Astrocyte (in vitro differentiated cells and primary cell): ENCODE measurements at regions not wholly inside any gene's neighbourhood (a gene's known extent, or its start where the extent isn't known, plus 50 kb on each side); places are given as distances from the start of the nearest gene placed in this dataset.

Source experiments
- DNase-seq: peaks from one replicate; pipeline ENCODE4 v3.0.0-alpha.2; 2010; ENCODE audit warnings: low read depth
- FAIRE-seq: peaks from 2 replicates; lab custom pipeline; 2011; peaks lifted over from hg19 to GRCh38; lab: Jason Lieb, UNC
- H2AFZ ChIP-seq: 2 replicates; pipeline ENCODE4 v1.6.0; 2012; ENCODE audit warnings: low read depth, low read length, inconsistent platforms
- H3K27ac ChIP-seq: 2 replicates; pipeline ENCODE4 v1.5.1; 2011; ENCODE audit warnings: low read depth, low read length, inconsistent platforms
- H3K27me3 ChIP-seq: 2 replicates; pipeline ENCODE4 v1.6.0; 2011; ENCODE audit warnings: low read length, inconsistent platforms; ENCODE audit not compliant: insufficient read depth
- H3K36me3 ChIP-seq: 2 replicates; pipeline ENCODE4 v1.5.1; 2011; ENCODE audit warnings: low read length, inconsistent platforms; ENCODE audit not compliant: insufficient read depth
- H3K4me1 ChIP-seq: 2 replicates; pipeline ENCODE4 v1.5.1; 2011; ENCODE audit warnings: low read length, inconsistent platforms; ENCODE audit not compliant: insufficient read depth
- H3K4me2 ChIP-seq: 2 replicates; pipeline ENCODE4 v1.6.0; 2012; ENCODE audit warnings: low read length, inconsistent platforms
- H3K4me3 ChIP-seq: 2 replicates; pipeline ENCODE4 v1.5.1; 2011; ENCODE audit warnings: low read depth, mild to moderate bottlenecking, low read length, inconsistent platforms; ENCODE audit not compliant: insufficient read depth
- H3K79me2 ChIP-seq: 2 replicates; pipeline ENCODE4 v1.6.0; 2012; ENCODE audit warnings: mild to moderate bottlenecking, low read length, inconsistent platforms; ENCODE audit not compliant: insufficient read depth
- H3K9ac ChIP-seq: 2 replicates; pipeline ENCODE4 v1.6.0; 2012; ENCODE audit warnings: mild to moderate bottlenecking, low read length, inconsistent platforms
- H3K9me3 ChIP-seq: 2 replicates; pipeline ENCODE4 v1.5.1; 2012; ENCODE audit warnings: low read depth, mild to moderate bottlenecking, low read length, inconsistent platforms; ENCODE audit not compliant: insufficient read depth
- H4K20me1 ChIP-seq: 2 replicates; pipeline ENCODE4 v1.6.0; 2012; ENCODE audit warnings: low read length, inconsistent platforms; ENCODE audit not compliant: insufficient read depth
- H3K27ac Mint-ChIP-seq: one replicate; pipeline ENCODE4 v1.8.0; 2021; ENCODE audit warnings: mild to moderate bottlenecking, mixed read lengths; ENCODE audit not compliant: unreplicated experiment
- H3K27me3 Mint-ChIP-seq: one replicate; pipeline ENCODE4 v1.8.0; 2021; ENCODE audit warnings: low read depth, mixed read lengths; ENCODE audit not compliant: unreplicated experiment
- H3K36me3 Mint-ChIP-seq: one replicate; pipeline ENCODE4 v1.8.0; 2021; ENCODE audit warnings: low read depth, mixed read lengths; ENCODE audit not compliant: unreplicated experiment
- H3K4me1 Mint-ChIP-seq: one replicate; pipeline ENCODE4 v1.8.0; 2021; ENCODE audit warnings: low read depth, mixed read lengths; ENCODE audit not compliant: unreplicated experiment
- H3K4me3 Mint-ChIP-seq: one replicate; pipeline ENCODE4 v1.8.0; 2021; ENCODE audit warnings: mild to moderate bottlenecking, moderate library complexity, mixed read lengths; ENCODE audit not compliant: unreplicated experiment
- H3K9me3 Mint-ChIP-seq: one replicate; pipeline ENCODE4 v1.8.0; 2021; ENCODE audit warnings: mild to moderate bottlenecking, mixed read lengths; ENCODE audit not compliant: unreplicated experiment
- EZH2 ChIP-seq: IDR thresholded peaks from 2 replicates; pipeline ENCODE4 v1.6.1; 2012; ENCODE audit warnings: mild to moderate bottlenecking, low read length, inconsistent platforms; ENCODE audit not compliant: insufficient read depth
- TF ChIP-seq, protein P1 (sequence below): IDR thresholded peaks from 2 replicates; pipeline ENCODE4 v1.5.1; 2011; ENCODE audit warnings: low read depth, mild to moderate bottlenecking, inconsistent platforms, low read length, moderate library complexity; ENCODE audit not compliant: insufficient read depth

GRCh38 chrX:40155589-40156469 lies 58.1 kb upstream of the BCOR start:
- DNase-seq = no peak
- H2AFZ ChIP-seq = peak overlapping the region; percentile 41
- Mint-ChIP-seq H3K36me3 (no peaks in the 10 kb centered on the region), H3K27ac (no peak overlapping the region), H3K9me3 (peaks cover 4% of the 10 kb centered on the region), H3K4me1 (peaks cover 2% of the 10 kb centered on the region), H3K4me3 (no peak overlapping the region), H3K27me3 (peaks cover 2% of the 10 kb centered on the region)
- TF ChIP-seq, protein P1, sequence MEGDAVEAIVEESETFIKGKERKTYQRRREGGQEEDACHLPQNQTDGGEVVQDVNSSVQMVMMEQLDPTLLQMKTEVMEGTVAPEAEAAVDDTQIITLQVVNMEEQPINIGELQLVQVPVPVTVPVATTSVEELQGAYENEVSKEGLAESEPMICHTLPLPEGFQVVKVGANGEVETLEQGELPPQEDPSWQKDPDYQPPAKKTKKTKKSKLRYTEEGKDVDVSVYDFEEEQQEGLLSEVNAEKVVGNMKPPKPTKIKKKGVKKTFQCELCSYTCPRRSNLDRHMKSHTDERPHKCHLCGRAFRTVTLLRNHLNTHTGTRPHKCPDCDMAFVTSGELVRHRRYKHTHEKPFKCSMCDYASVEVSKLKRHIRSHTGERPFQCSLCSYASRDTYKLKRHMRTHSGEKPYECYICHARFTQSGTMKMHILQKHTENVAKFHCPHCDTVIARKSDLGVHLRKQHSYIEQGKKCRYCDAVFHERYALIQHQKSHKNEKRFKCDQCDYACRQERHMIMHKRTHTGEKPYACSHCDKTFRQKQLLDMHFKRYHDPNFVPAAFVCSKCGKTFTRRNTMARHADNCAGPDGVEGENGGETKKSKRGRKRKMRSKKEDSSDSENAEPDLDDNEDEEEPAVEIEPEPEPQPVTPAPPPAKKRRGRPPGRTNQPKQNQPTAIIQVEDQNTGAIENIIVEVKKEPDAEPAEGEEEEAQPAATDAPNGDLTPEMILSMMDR = no peak
- no peak for TF ChIP-seq EZH2
- no peaks in the 10 kb centered on the region for H3K79me2 ChIP-seq
- no peaks in the 10 kb centered on the region for H3K36me3 ChIP-seq
- FAIRE-seq = no peak
- H3K4me1 ChIP-seq = peaks cover 9% of the 10 kb centered on the region
- no peaks in the 10 kb centered on the region for H3K27me3 ChIP-seq
- peak overlapping the region; percentile 86 for H3K4me2 ChIP-seq
- no peak overlapping the region for H3K27ac ChIP-seq
- no peaks in the 10 kb centered on the region for H3K9me3 ChIP-seq
- H4K20me1 ChIP-seq = no peaks in the 10 kb centered on the region
- no peak overlapping the region for H3K9ac ChIP-seq
- peak overlapping the region; percentile 51 for H3K4me3 ChIP-seq

- Histone ChIP-seq H3K9me3 (no peaks in the 10 kb centered on the region), H3K27me3 (no peaks in the 10 kb centered on the region), H3K9ac (no peak overlapping the region), H3K36me3 (no peaks in the 10 kb centered on the region), H3K4me1 (peaks cover 9% of the 10 kb centered on the region), H3K4me3 (peak overlapping the region; percentile 51), H3K4me2 (peak overlapping the region; percentile 86), H2AFZ (peak overlapping the region; percentile 47), H3K27ac (no peak overlapping the region), H4K20me1 (no peaks in the 10 kb centered on the region), H3K79me2 (no peaks in the 10 kb centered on the region)
- no peak for DNase-seq
- H3K27me3 Mint-ChIP-seq = peaks cover 6% of the 10 kb centered on the region
- H3K4me1 Mint-ChIP-seq = peaks cover 2% of the 10 kb centered on the region
- H3K36me3 Mint-ChIP-seq = no peaks in the 10 kb centered on the region
- no peak overlapping the region for H3K4me3 Mint-ChIP-seq
- H3K9me3 Mint-ChIP-seq = peaks cover 4% of the 10 kb centered on the region
- FAIRE-seq = no peak
- no peak overlapping the region for H3K27ac Mint-ChIP-seq
- TF ChIP-seq, protein P1 = no peak
- TF ChIP-seq EZH2 = no peak
These were observed 57.3 kb upstream of the BCOR start for GRCh38 chrX:40154853-40155588.
